ENCODE measurements at regions not wholly inside any gene's neighbourhood (a gene's known extent, or its start where the extent isn't known, plus 50 kb on each side); places are given as distances from the start of the nearest gene placed in this dataset.

GRCh38 chrX:28127662-28128061 lies 146.4 kb upstream of the DCAF8L1 start:
- Mint-ChIP-seq H3K4me3 (no peak overlapping the region), H3K4me1 (no peaks in the 10 kb centered on the region), H3K27ac (no peak overlapping the region), H3K27me3 (no peaks in the 10 kb centered on the region), H3K9me3 (ENCODE audit: insufficient read depth) (no peaks in the 10 kb centered on the region)
- ChIA-PET POLR2A (no interaction called here), CTCF (no interaction called here)
- intact Hi-C loops (cut with micrococcal nuclease): no loop called here
- no peak for ATAC-seq (ENCODE audit: low read depth)
- Histone ChIP-seq H3K9ac (ENCODE audit: low read length) (no peak overlapping the region), H3K79me2 (ENCODE audit: control insufficient read depth, insufficient read depth, low read length) (no peaks in the 10 kb centered on the region), H3K27me3 (replicated peaks in 1 of 4; ENCODE audit: control extremely low read depth in 1 of 4, control insufficient read depth in 3 of 4, insufficient read depth in 4 of 4, low read length in 3 of 4) (no peaks in the 10 kb centered on the region), H3K4me1 (ENCODE audit: control insufficient read depth in 2 of 2, insufficient read depth in 2 of 2, low read length in 2 of 2) (no peaks in the 10 kb centered on the region), H4K20me1 (ENCODE audit: control insufficient read depth, insufficient read depth, low read length, poor library complexity, severe bottlenecking) (no peaks in the 10 kb centered on the region), H3K36me3 (replicated peaks in 1 of 2; ENCODE audit: control extremely low read depth in 1 of 2, control insufficient read depth in 1 of 2, extremely low read depth in 1 of 2, insufficient read depth in 2 of 2, low read length in 1 of 2) (no peaks in the 10 kb centered on the region), H3K9me3 (ENCODE audit: control extremely low read depth in 1 of 3, control insufficient read depth in 2 of 3, insufficient read depth in 1 of 3, low read length in 2 of 3) (no peaks in the 10 kb centered on the region), H3K27ac (ENCODE audit: low read length in 2 of 2) (no peak overlapping the region), H3K4me2 (replicated peaks; ENCODE audit: low read depth, low read length, poor library complexity, severe bottlenecking) (no peak overlapping the region), H2AFZ (ENCODE audit: insufficient read depth, low read depth, low read length, poor library complexity, severe bottlenecking) (no peak overlapping the region), H3K4me3 (ENCODE audit: control extremely low read depth in 1 of 5, extremely low read depth in 1 of 5, insufficient read depth in 1 of 5, low read depth in 2 of 5, low read length in 4 of 5) (no peak overlapping the region)
- no CpG with 5 or more reads among the region's 3 CpGs for WGBS (ENCODE audit: insufficient coverage)
- no peak for DNase-seq
- TF ChIP-seq CTCF (IDR thresholded peaks at IDR 0.05) (no peak), EZH2 (IDR thresholded peaks at IDR 0.05; ENCODE audit: borderline replicate concordance, insufficient read depth, low read depth, low read length, poor library complexity, severe bottlenecking) (no peak)

- POLR2A ChIA-PET: no interaction called here
- DNase-seq (no peak), ATAC-seq (ENCODE audit: low read depth) (no peak)
- Mint-ChIP-seq H3K4me1 (no peaks in the 10 kb centered on the region), H3K4me3 (no peak overlapping the region), H3K27me3 (no peaks in the 10 kb centered on the region), H3K9me3 (ENCODE audit: insufficient read depth) (no peaks in the 10 kb centered on the region), H3K27ac (no peak overlapping the region)
- intact Hi-C loops (cut with micrococcal nuclease): no loop called here
- no peaks in the 10 kb centered on the region for H3K4me1 ChIP-seq (ENCODE audit: control insufficient read depth in 2 of 2, insufficient read depth in 2 of 2, low read length in 2 of 2)
- CTCF ChIA-PET: no interaction called here
- TF ChIP-seq CTCF (IDR thresholded peaks at IDR 0.05) (no peak), EZH2 (IDR thresholded peaks at IDR 0.05; ENCODE audit: borderline replicate concordance, insufficient read depth, low read depth, low read length, poor library complexity, severe bottlenecking) (no peak)
- no peaks in the 10 kb centered on the region for H3K79me2 ChIP-seq (ENCODE audit: control insufficient read depth, insufficient read depth, low read length)
- H3K27me3 ChIP-seq (replicated peaks in 1 of 4; ENCODE audit: control extremely low read depth in 1 of 4, control insufficient read depth in 3 of 4, insufficient read depth in 4 of 4, low read length in 3 of 4): no peaks in the 10 kb centered on the region
- no peak overlapping the region for H3K27ac ChIP-seq (ENCODE audit: low read length in 2 of 2)
- H3K4me3 ChIP-seq (ENCODE audit: control extremely low read depth in 1 of 5, extremely low read depth in 1 of 5, insufficient read depth in 1 of 5, low read depth in 2 of 5, low read length in 4 of 5): no peak overlapping the region
- H3K9me3 ChIP-seq (ENCODE audit: control extremely low read depth in 1 of 3, control insufficient read depth in 2 of 3, insufficient read depth in 1 of 3, low read length in 2 of 3): no peaks in the 10 kb centered on the region
- H3K9ac ChIP-seq (ENCODE audit: low read length): no peak overlapping the region
- H4K20me1 ChIP-seq (ENCODE audit: control insufficient read depth, insufficient read depth, low read length, poor library complexity, severe bottlenecking): no peaks in the 10 kb centered on the region
- no peaks in the 10 kb centered on the region for H3K36me3 ChIP-seq (replicated peaks in 1 of 2; ENCODE audit: control extremely low read depth in 1 of 2, control insufficient read depth in 1 of 2, extremely low read depth in 1 of 2, insufficient read depth in 2 of 2, low read length in 1 of 2)
- H2AFZ ChIP-seq (ENCODE audit: insufficient read depth, low read depth, low read length, poor library complexity, severe bottlenecking): no peak overlapping the region
- no peak overlapping the region for H3K4me2 ChIP-seq (replicated peaks; ENCODE audit: low read depth, low read length, poor library complexity, severe bottlenecking)
Measured at GRCh38 chrX:28126886-28127285, 145.6 kb upstream of the DCAF8L1 start.
